Mammary epithelial cell (primary cell): ENCODE measurements at regions not wholly inside any gene's neighbourhood (a gene's known extent, or its start where the extent isn't known, plus 50 kb on each side); places are given as distances from the start of the nearest gene placed in this dataset.

ENCODE experiments used
- CTCF ChIP-seq, 2 donors: IDR thresholded peaks in 1 of 2; conservative IDR thresholded peaks in 1 of 2; 2 replicates each; pipeline ENCODE4 v1.5.1; 2011 to 2012; ENCODE audit warnings: inconsistent platforms in 2 of 2, low read length in 2 of 2, mild to moderate bottlenecking in 2 of 2, control low read depth in 1 of 2, low read depth in 1 of 2; ENCODE audit not compliant: insufficient read depth in 1 of 2; ENCODE audit errors: extremely low read depth in 1 of 2
- EZH2 ChIP-seq: IDR thresholded peaks from 2 replicates; pipeline ENCODE4 v1.6.1; 2012; ENCODE audit warnings: low read length, inconsistent platforms, borderline replicate concordance

- TF ChIP-seq CTCF (conservative IDR thresholded peaks at IDR 0.05 in 1 of 2, IDR thresholded peaks at IDR 0.05 in 1 of 2; ENCODE audit: extremely low read depth in 1 of 2, insufficient read depth in 1 of 2, low read depth in 1 of 2, low read length in 2 of 2) (no peak), EZH2 (no peak)
Measured at GRCh38 chr7:69105092-69105491, 493.2 kb upstream of the AUTS2 start.
